Testis (tissue), 2 donors: ENCODE measurements at regions not wholly inside any gene's neighbourhood (a gene's known extent, or its start where the extent isn't known, plus 50 kb on each side); places are given as distances from the start of the nearest gene placed in this dataset.

ENCODE experiments used
- DNase-seq: peaks from one replicate; pipeline ENCODE4 v3.0.0-alpha.2; 2019
- H3K27ac ChIP-seq, 2 donors: fragments of 200-600 bp; sonication (generic); one replicate each; pipeline ENCODE4 v1.5.1; 2019
- H3K27me3 ChIP-seq: fragments of 200-600 bp; sonication (generic); one replicate; pipeline ENCODE4 v1.5.1; 2019
- H3K36me3 ChIP-seq: fragments of 200-600 bp; sonication (generic); one replicate; pipeline ENCODE4 v1.5.1; 2017; ENCODE audit warnings: low read depth; ENCODE audit errors: missing control alignments
- H3K4me1 ChIP-seq: fragments of 200-600 bp; sonication (generic); one replicate; pipeline ENCODE4 v1.5.1; 2019
- H3K4me3 ChIP-seq, 2 donors: fragments of 200-600 bp; sonication (generic); one replicate each; pipeline ENCODE4 v1.5.1; 2017 to 2019
- H3K9me3 ChIP-seq: fragments of 200-600 bp; sonication (generic); one replicate; pipeline ENCODE4 v1.5.1; 2017
- POLR2A ChIP-seq: fragments of 450-650 bp; IDR thresholded peaks from one replicate; pipeline ENCODE4 v1.6.1; 2017; ENCODE audit warnings: antibody characterized with exemption, mild to moderate bottlenecking, moderate library complexity
- WGBS, 2 donors: methylation state at CpG; one replicate each; pipeline ENCODE4 v1.1.5; 2018; 5-methylcytosine and 5-hydroxymethylcytosine counted together
- intact Hi-C: fragments of 100-400 bp; cut with DNase I; formaldehyde crosslinking; loops from one replicate; pipeline ENCODE4 v1.15.1; 2023; ENCODE audit warnings: low total_unique reads
- TF ChIP-seq, protein P1 (sequence below), 3 experiments: fragments of 450-650 bp in 2 of 3; fragments of 200-600 bp in 1 of 3; sonication (generic) in 1 of 3; IDR thresholded peaks; one replicate each; pipeline ENCODE4 v1.5.1; 2016 to 2019; ENCODE audit warnings: antibody characterized with exemption in 3 of 3, mild to moderate bottlenecking in 2 of 3, moderate library complexity in 1 of 3

DNA sequence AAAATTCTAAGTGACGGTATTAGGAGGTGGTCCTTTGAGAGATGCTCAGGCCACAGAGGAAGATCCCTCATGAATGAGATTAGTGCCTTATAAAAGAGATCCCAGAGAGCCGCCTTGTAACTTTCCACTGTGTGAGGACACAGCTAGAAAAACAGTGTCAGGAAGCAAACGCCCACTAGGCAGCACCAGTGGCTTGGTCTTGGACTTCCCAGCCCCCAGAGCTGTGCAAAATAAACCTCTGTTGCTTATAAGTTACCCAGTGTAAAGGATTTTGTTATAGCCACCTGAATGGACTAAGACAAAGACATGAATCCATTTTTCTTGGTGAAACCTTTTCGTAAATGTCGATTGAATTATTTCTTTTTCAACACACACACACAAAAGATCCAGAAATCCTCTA, 141.0 kb downstream of the CBLN1 start:
- H3K36me3 ChIP-seq, result no peaks in the 10 kb centered on the region
- H3K4me3 ChIP-seq, result no peak overlapping the region
- H3K27ac ChIP-seq, result no peak overlapping the region
- no peaks in the 10 kb centered on the region for H3K27me3 ChIP-seq
- 63 to 64% methylated on average over 5 of the region's 5 CpGs for WGBS, 2 donors
- H3K4me1 ChIP-seq, result no peaks in the 10 kb centered on the region
- intact Hi-C loops, result no loop called here
- no peak for DNase-seq
- no peaks in the 10 kb centered on the region for H3K9me3 ChIP-seq
- no peak for TF ChIP-seq POLR2A
- TF ChIP-seq, protein P1, sequence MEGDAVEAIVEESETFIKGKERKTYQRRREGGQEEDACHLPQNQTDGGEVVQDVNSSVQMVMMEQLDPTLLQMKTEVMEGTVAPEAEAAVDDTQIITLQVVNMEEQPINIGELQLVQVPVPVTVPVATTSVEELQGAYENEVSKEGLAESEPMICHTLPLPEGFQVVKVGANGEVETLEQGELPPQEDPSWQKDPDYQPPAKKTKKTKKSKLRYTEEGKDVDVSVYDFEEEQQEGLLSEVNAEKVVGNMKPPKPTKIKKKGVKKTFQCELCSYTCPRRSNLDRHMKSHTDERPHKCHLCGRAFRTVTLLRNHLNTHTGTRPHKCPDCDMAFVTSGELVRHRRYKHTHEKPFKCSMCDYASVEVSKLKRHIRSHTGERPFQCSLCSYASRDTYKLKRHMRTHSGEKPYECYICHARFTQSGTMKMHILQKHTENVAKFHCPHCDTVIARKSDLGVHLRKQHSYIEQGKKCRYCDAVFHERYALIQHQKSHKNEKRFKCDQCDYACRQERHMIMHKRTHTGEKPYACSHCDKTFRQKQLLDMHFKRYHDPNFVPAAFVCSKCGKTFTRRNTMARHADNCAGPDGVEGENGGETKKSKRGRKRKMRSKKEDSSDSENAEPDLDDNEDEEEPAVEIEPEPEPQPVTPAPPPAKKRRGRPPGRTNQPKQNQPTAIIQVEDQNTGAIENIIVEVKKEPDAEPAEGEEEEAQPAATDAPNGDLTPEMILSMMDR (IDR thresholded peaks at IDR 0.05), result no peak

DNA sequence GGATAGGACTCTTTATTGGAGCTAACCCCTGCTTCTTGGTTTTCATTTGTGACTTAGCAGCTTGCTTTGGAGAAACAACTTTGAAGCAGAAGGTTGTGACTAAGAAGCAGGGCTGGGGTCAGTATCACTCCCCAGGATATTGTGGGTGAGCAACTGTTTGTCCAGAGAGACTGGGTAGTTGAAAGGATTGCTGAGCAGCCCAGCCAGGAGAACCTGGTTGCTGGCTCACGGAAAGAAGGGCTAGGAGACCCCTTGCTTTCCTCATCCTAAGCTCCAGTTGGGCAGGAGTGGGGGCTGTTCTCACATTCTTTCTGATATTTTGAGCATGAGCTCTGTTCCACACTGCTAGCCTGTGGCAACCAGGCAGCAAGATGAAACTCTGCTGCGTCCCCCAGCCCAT, 151.2 kb downstream of the CBLN1 start:
- Histone ChIP-seq H3K4me3 (no peak overlapping the region), H3K4me1 (no peaks in the 10 kb centered on the region), H3K9me3 (no peaks in the 10 kb centered on the region), H3K27ac (no peak overlapping the region), H3K36me3 (no peaks in the 10 kb centered on the region), H3K27me3 (no peaks in the 10 kb centered on the region)
- no peak for DNase-seq
- 66 to 74% methylated on average over 2 of the region's 2 CpGs for WGBS, 2 donors
- intact Hi-C loops, result no loop called here
- TF ChIP-seq POLR2A, result no peak
- TF ChIP-seq, protein P1 (IDR thresholded peaks at IDR 0.05), result no peak

DNA sequence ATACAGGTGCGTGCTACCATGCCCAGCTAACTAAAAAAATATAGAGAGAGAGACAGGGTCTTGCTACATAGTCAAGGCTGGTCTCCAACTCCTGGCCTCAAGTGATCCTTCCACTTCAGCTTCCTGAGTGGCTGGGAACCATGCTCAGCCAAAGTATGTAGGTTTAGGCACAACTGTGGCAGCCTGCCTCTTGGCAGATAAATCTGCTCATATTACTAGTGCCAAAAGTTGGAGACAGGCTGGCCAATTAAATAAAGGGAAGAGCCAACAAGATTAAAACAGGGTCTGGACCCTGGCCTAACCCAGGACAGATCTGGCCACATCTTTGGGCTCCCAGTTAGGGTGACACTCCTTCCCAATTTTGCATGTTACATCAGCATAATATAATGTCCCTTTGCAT, 151.7 kb downstream of the CBLN1 start:
- DNase-seq, result no peak
- WGBS, 2 donors, result 83 to 100% methylated on average over 1 of the region's 1 CpG
- H3K4me1 ChIP-seq, result no peaks in the 10 kb centered on the region
- intact Hi-C loops, result no loop called here
- H3K9me3 ChIP-seq, result no peaks in the 10 kb centered on the region
- TF ChIP-seq, protein P1 (IDR thresholded peaks at IDR 0.05), result no peak
- no peak for TF ChIP-seq POLR2A
- no peaks in the 10 kb centered on the region for H3K27me3 ChIP-seq
- H3K4me3 ChIP-seq, result no peak overlapping the region
- no peak overlapping the region for H3K27ac ChIP-seq
- H3K36me3 ChIP-seq, result no peaks in the 10 kb centered on the region

DNA sequence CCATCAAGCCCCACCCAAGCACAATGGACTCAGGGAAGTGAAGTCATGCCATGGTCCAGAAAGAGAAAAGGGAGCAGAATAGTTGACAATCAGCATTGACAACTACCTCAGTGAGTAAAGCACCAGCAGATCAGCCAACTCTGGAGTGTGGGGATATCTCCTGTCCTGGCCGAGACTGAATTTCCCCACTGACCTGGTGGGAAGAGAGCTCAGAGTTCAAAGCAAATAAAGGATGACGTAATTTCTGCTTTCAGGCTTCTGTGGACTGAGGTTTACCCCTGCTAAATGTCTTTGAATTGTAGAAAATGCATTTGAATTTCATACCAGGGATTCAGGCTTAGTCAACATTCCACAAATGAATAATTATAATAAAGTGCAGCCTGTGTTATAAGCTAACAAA, 152.9 kb downstream of the CBLN1 start:
- H3K4me3 ChIP-seq, result no peak overlapping the region
- intact Hi-C loops, result no loop called here
- H3K27ac ChIP-seq, result no peak overlapping the region
- H3K4me1 ChIP-seq, result no peaks in the 10 kb centered on the region
- no peak for TF ChIP-seq POLR2A
- TF ChIP-seq, protein P1 (IDR thresholded peaks at IDR 0.05), result no peak
- H3K9me3 ChIP-seq, result no peaks in the 10 kb centered on the region
- no peak for DNase-seq
- no peaks in the 10 kb centered on the region for H3K36me3 ChIP-seq
- no peaks in the 10 kb centered on the region for H3K27me3 ChIP-seq
- 66 to 77% methylated on average over 2 of the region's 2 CpGs for WGBS, 2 donors

DNA sequence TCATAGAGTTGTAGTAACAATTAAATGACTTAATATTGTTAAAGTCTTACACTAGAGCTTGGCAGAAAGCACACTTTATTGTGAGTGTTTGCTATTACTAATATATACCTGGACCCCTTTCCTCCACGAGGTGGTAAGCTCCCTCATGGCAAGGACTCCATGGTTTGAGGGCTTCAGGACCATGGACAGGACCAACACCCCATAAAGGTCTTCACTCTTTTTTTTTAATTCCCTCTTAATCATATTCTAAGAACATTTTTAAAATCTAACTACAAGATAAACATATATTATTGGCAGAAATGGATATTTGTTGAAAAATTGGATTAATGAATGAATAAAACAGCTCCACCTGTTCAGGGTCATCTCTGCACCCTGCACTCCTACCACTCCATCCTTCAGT, 154.5 kb downstream of the CBLN1 start:
- TF ChIP-seq POLR2A, result no peak
- TF ChIP-seq, protein P1 (IDR thresholded peaks at IDR 0.05), result no peak
- Histone ChIP-seq H3K9me3 (no peaks in the 10 kb centered on the region), H3K4me1 (no peaks in the 10 kb centered on the region), H3K36me3 (no peaks in the 10 kb centered on the region), H3K27ac (no peak overlapping the region), H3K27me3 (no peaks in the 10 kb centered on the region), H3K4me3 (no peak overlapping the region)
- WGBS, 2 donors, result 26 to 28% methylated on average over 1 of the region's 1 CpG
- no peak for DNase-seq
- intact Hi-C loops, result no loop called here
